HepG2 (cell line): ENCODE measurements at regions not wholly inside any gene's neighbourhood (a gene's known extent, or its start where the extent isn't known, plus 50 kb on each side); places are given as distances from the start of the nearest gene placed in this dataset.

ENCODE experiments used
- ATAC-seq: fragments of 200-7000 bp; cut with Tn5 transposase; 3 replicates; pipeline ENCODE4 v1.9.1; 2020; ENCODE audit warnings: mild to moderate bottlenecking, moderate library complexity
- BruUV-seq: library from RNA; stranded (reverse); fragments of 400-500 nt; replicated peaks from 2 replicates; lab custom pipeline; 2021; lab: Mats Ljungman, UMichigan
- CTCF ChIA-PET: fragments of 300-600 bp; formaldehyde crosslinking; extraction: SDS; loops from one replicate; lab custom pipeline; 2021; ENCODE audit warnings: low total read pairs, inconsistent platforms, low intra/inter-chr PET ratio; lab: Yijun Ruan, JAX
- POLR2A ChIA-PET: fragments of 350-600 bp; sonication (Branson Sonifier 250); formaldehyde crosslinking; loops from one replicate; lab custom pipeline; 2020; ENCODE audit warnings: antibody characterized with exemption, inconsistent platforms; lab: Yijun Ruan, JAX
- DNase-seq: peaks from one replicate; pipeline ENCODE4 v3.0.0-alpha.2; 2015; ENCODE audit warnings: low spot score
- FAIRE-seq: peaks from 3 replicates; lab custom pipeline; 2011; peaks lifted over from hg19 to GRCh38; lab: Jason Lieb, UNC
- H2AFZ ChIP-seq: one replicate; pipeline ENCODE4 v1.6.1; 2011; ENCODE audit warnings: low read length, inconsistent platforms
- H3K27ac ChIP-seq: fragments of 300-600 bp; 3 replicates; pipeline ENCODE4 v1.8.0; 2011; ENCODE audit warnings: mixed run types, mild to moderate bottlenecking, mixed read lengths, low read length, inconsistent platforms; ENCODE audit not compliant: insufficient read depth; ENCODE audit errors: extremely low read length
- H3K27me3 ChIP-seq, 2 experiments: fragments of 200-600 bp in 1 of 2; 2 replicates in 1 of 2; 3 replicates in 1 of 2; pipeline versions ENCODE4 v1.6.0 to v1.8.0; 2011; ENCODE audit warnings: low read length in 2 of 2, mild to moderate bottlenecking in 2 of 2, moderate library complexity in 2 of 2, inconsistent platforms in 1 of 2; ENCODE audit not compliant: insufficient read depth in 2 of 2, control insufficient read depth in 1 of 2
- H3K36me3 ChIP-seq, 2 experiments: fragments of 200-600 bp in 1 of 2; replicated peaks in 1 of 2; 2 replicates in 1 of 2; 3 replicates in 1 of 2; pipeline versions ENCODE4 v1.5.1 to v1.8.0; 2011; ENCODE audit warnings: low read length in 2 of 2, inconsistent platforms in 1 of 2; ENCODE audit not compliant: insufficient read depth in 2 of 2, control insufficient read depth in 1 of 2
- H3K4me1 ChIP-seq: 2 replicates; pipeline ENCODE4 v1.5.1; 2012; ENCODE audit warnings: low read length, inconsistent platforms; ENCODE audit not compliant: insufficient read depth
- H3K4me2 ChIP-seq: 2 replicates; pipeline ENCODE4 v1.6.0; 2011; ENCODE audit warnings: low read depth, low read length, inconsistent platforms
- H3K4me3 ChIP-seq, 3 experiments: fragments of 200-600 bp in 1 of 3; sonication (generic), shearing (Covaris generic) in 1 of 3; replicated peaks in 1 of 3; 2 replicates each; pipeline ENCODE4 v1.5.1; 2011 to 2016; ENCODE audit warnings: low read length in 3 of 3, inconsistent platforms in 2 of 3, low read depth in 2 of 3, mild to moderate bottlenecking in 2 of 3, control low read depth in 1 of 3, mixed read lengths in 1 of 3; ENCODE audit not compliant: insufficient read depth in 1 of 3
- H3K79me2 ChIP-seq: one replicate; pipeline ENCODE4 v1.6.1; 2011; ENCODE audit warnings: low read length, inconsistent platforms; ENCODE audit not compliant: insufficient read depth
- H3K9ac ChIP-seq: 2 replicates; pipeline ENCODE4 v1.6.0; 2011; ENCODE audit warnings: mild to moderate bottlenecking, low read depth, low read length, inconsistent platforms; ENCODE audit not compliant: insufficient read depth
- H3K9me3 ChIP-seq: 2 replicates; pipeline ENCODE4 v1.5.1; 2012; ENCODE audit warnings: mild to moderate bottlenecking, low read length
- H4K20me1 ChIP-seq: 2 replicates; pipeline ENCODE4 v1.6.0; 2011; ENCODE audit warnings: inconsistent platforms, mild to moderate bottlenecking, low read length, moderate library complexity; ENCODE audit not compliant: insufficient read depth
- BCL6 ChIP-seq: IDR thresholded peaks from 2 replicates; pipeline ENCODE4 v1.6.1; 2016; ENCODE audit warnings: missing genetic modification reagents, missing compliant biosample characterization
- CREB1 ChIP-seq, 2 experiments: fragments of 450-650 bp in 1 of 2; IDR thresholded peaks; 2 replicates each; pipeline ENCODE4 v1.6.1; 2016 to 2017; ENCODE audit warnings: control low read depth in 1 of 2, mild to moderate bottlenecking in 1 of 2, missing compliant biosample characterization in 1 of 2, missing genetic modification characterization in 1 of 2
- DMTF1 ChIP-seq: sonication (generic); formaldehyde crosslinking; IDR thresholded peaks from 2 replicates; pipeline ENCODE4 v1.4.0; 2020; ENCODE audit warnings: mild to moderate bottlenecking, missing genetic modification reagents
- NR0B2 ChIP-seq: sonication (generic); formaldehyde crosslinking; IDR thresholded peaks from 2 replicates; pipeline ENCODE4 v1.4.0; 2020; ENCODE audit warnings: mild to moderate bottlenecking, missing genetic modification reagents
- RAD51 ChIP-seq: fragments of 450-650 bp; IDR thresholded peaks from 2 replicates; pipeline ENCODE4 v1.6.1; 2016; ENCODE audit warnings: borderline replicate concordance
- SP140L ChIP-seq: sonication (generic); formaldehyde crosslinking; IDR thresholded peaks from 2 replicates; pipeline ENCODE4 v1.4.0; 2020; ENCODE audit warnings: missing genetic modification reagents, borderline replicate concordance
- ZFP90 ChIP-seq: sonication (generic); formaldehyde crosslinking; IDR thresholded peaks from 2 replicates; pipeline ENCODE4 v1.8.0; 2022; ENCODE audit warnings: missing genetic modification reagents, mild to moderate bottlenecking, inconsistent platforms, borderline replicate concordance
- WGBS: methylation state at CpG from one replicate; pipeline ENCODE4 v1.1.6; 2017; ENCODE audit warnings: low lambda C conversion rate; 5-methylcytosine and 5-hydroxymethylcytosine counted together
- in situ Hi-C: cut with HindIII; loops from 2 replicates; pipeline ENCODE4 v1.10.0; 2017; ENCODE audit warnings: low pct_unique_long_range_greater_than_20kb; ENCODE audit not compliant: extremely low pct_ligation_motif_present
- intact Hi-C: fragments of 100-400 bp; cut with micrococcal nuclease; formaldehyde crosslinking; loops from one replicate; pipeline ENCODE4 v1.10.0; 2022; ENCODE audit not compliant: unreplicated experiment
- TF ChIP-seq, protein P1 (sequence below): fragments of 450-650 bp; IDR thresholded peaks from 2 replicates; pipeline ENCODE4 v1.6.1; 2017
- TF ChIP-seq, protein P2 (sequence below): sonication (generic); formaldehyde crosslinking; IDR thresholded peaks from 2 replicates; pipeline ENCODE4 v1.5.0; 2020; ENCODE audit warnings: mild to moderate bottlenecking, missing genetic modification reagents, borderline replicate concordance

GRCh38 chr5:110248921-110249320 lies 477.6 kb downstream of the TMEM232 start:
- H3K27ac ChIP-seq = no peak overlapping the region
- H3K4me3 ChIP-seq = no peak overlapping the region
- FAIRE-seq (no peak), DNase-seq (no peak), ATAC-seq (no peak)
- H3K79me2 ChIP-seq = no peaks in the 10 kb centered on the region
- WGBS = 35% methylated on average over 3 of the region's 3 CpGs
- H2AFZ ChIP-seq = no peak overlapping the region
- H3K4me1 ChIP-seq = no peaks in the 10 kb centered on the region
- intact Hi-C loops (no loop called here), in situ Hi-C loops (no loop called here)
- ChIA-PET CTCF (no interaction called here), POLR2A (no interaction called here)
- no peaks in the 10 kb centered on the region for H3K36me3 ChIP-seq
- no peak overlapping the region for H3K4me2 ChIP-seq
- H3K27me3 ChIP-seq = no peaks in the 10 kb centered on the region
- no peak overlapping the region for H3K9ac ChIP-seq
- no peaks in the 10 kb centered on the region for H3K9me3 ChIP-seq
- no peak for TF ChIP-seq DMTF1 (CRISPR knock-in tag)
- 0 out of 2 replicates have a peak, but pooled peaks have one; percentile 13 for TF ChIP-seq CREB1 (IDR thresholded peaks at IDR 0.05)
- TF ChIP-seq CREB1 (CRISPR knock-in tag; IDR thresholded peaks at IDR 0.05) = no peak
- TF ChIP-seq, protein P1, sequence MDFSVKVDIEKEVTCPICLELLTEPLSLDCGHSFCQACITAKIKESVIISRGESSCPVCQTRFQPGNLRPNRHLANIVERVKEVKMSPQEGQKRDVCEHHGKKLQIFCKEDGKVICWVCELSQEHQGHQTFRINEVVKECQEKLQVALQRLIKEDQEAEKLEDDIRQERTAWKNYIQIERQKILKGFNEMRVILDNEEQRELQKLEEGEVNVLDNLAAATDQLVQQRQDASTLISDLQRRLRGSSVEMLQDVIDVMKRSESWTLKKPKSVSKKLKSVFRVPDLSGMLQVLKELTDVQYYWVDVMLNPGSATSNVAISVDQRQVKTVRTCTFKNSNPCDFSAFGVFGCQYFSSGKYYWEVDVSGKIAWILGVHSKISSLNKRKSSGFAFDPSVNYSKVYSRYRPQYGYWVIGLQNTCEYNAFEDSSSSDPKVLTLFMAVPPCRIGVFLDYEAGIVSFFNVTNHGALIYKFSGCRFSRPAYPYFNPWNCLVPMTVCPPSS = no peak
- TF ChIP-seq NR0B2 (CRISPR knock-in tag) = no peak
- TF ChIP-seq ZFP90 (CRISPR knock-in tag) = no peak
- TF ChIP-seq, protein P2, sequence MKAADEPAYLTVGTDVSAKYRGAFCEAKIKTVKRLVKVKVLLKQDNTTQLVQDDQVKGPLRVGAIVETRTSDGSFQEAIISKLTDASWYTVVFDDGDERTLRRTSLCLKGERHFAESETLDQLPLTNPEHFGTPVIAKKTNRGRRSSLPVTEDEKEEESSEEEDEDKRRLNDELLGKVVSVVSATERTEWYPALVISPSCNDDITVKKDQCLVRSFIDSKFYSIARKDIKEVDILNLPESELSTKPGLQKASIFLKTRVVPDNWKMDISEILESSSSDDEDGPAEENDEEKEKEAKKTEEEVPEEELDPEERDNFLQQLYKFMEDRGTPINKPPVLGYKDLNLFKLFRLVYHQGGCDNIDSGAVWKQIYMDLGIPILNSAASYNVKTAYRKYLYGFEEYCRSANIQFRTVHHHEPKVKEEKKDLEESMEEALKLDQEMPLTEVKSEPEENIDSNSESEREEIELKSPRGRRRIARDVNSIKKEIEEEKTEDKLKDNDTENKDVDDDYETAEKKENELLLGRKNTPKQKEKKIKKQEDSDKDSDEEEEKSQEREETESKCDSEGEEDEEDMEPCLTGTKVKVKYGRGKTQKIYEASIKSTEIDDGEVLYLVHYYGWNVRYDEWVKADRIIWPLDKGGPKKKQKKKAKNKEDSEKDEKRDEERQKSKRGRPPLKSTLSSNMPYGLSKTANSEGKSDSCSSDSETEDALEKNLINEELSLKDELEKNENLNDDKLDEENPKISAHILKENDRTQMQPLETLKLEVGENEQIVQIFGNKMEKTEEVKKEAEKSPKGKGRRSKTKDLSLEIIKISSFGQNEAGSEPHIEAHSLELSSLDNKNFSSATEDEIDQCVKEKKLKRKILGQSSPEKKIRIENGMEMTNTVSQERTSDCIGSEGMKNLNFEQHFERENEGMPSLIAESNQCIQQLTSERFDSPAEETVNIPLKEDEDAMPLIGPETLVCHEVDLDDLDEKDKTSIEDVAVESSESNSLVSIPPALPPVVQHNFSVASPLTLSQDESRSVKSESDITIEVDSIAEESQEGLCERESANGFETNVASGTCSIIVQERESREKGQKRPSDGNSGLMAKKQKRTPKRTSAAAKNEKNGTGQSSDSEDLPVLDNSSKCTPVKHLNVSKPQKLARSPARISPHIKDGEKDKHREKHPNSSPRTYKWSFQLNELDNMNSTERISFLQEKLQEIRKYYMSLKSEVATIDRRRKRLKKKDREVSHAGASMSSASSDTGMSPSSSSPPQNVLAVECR (CRISPR knock-in tag) = no peak
- TF ChIP-seq BCL6 = no peak
- TF ChIP-seq RAD51 = peak; percentile 73
- no peak for TF ChIP-seq SP140L (CRISPR knock-in tag)
- no peaks in the 10 kb centered on the region for H4K20me1 ChIP-seq
- BruUV-seq = no TSS peak
